Head of caudate nucleus (tissue), 42 donors: ENCODE measurements at regions not wholly inside any gene's neighbourhood (a gene's known extent, or its start where the extent isn't known, plus 50 kb on each side); places are given as distances from the start of the nearest gene placed in this dataset.
"Not testable (repeated sequence)": the region's sequence is repeated elsewhere in the genome, so short reads cannot be mapped to it uniquely, and the experiment has no call there.

Source experiments
- DNase-seq, 42 donors: peaks; one replicate each; pipeline versions ENCODE4 v3.0.0 to v3.0.0-alpha.2; 2020 to 2021; ENCODE audit warnings: mixed read lengths in 7 of 42
- intact Hi-C: fragments of 100-400 bp; cut with DNase I; formaldehyde crosslinking; loops from one replicate; pipeline ENCODE4 v1.15.0; 2022

GRCh38 chr12:126899926-126900792 lies 1366.8 kb upstream of the TMEM132C start:
- intact Hi-C loops = no loop called here
- DNase-seq = no peak

- intact Hi-C loops = no loop called here
- no peak for DNase-seq
Measured at GRCh38 chr12:126903027-126903876, 1363.7 kb upstream of the TMEM132C start.

GRCh38 chr12:126905752-126906151 lies 1361.2 kb upstream of the TMEM132C start:
- intact Hi-C loops = no loop called here
- no peak for DNase-seq

GRCh38 chr12:126907900-126908764 lies 1358.8 kb upstream of the TMEM132C start:
- intact Hi-C loops = no loop called here

GRCh38 chr12:126908765-126909142 lies 1358.2 kb upstream of the TMEM132C start:
- intact Hi-C loops = no loop called here
- DNase-seq = peak in 4 of 42 donors; percentile 5 to 31 (median 27)

More at GRCh38 chr12:126907900-126908764, 1358.8 kb upstream of the TMEM132C start:
- no peak for DNase-seq

GRCh38 chr12:126910570-126910969 lies 1356.4 kb upstream of the TMEM132C start:
- no peak for DNase-seq
- intact Hi-C loops = no loop called here

GRCh38 chr12:126912111-126912510 lies 1354.9 kb upstream of the TMEM132C start:
- intact Hi-C loops = no loop called here
- DNase-seq = no peak

- no peak for DNase-seq
- intact Hi-C loops = no loop called here
Measured at GRCh38 chr12:126914170-126914793, 1352.7 kb upstream of the TMEM132C start.

GRCh38 chr12:126915309-126915708 lies 1351.7 kb upstream of the TMEM132C start:
- intact Hi-C loops = no loop called here
- no peak for DNase-seq

GRCh38 chr12:126926023-126926594 lies 1340.9 kb upstream of the TMEM132C start:
- intact Hi-C loops = no loop called here
- DNase-seq = no peak

GRCh38 chr12:126930234-126930633 lies 1336.7 kb upstream of the TMEM132C start:
- intact Hi-C loops = no loop called here
- DNase-seq = no peak

GRCh38 chr12:126932156-126932555 lies 1334.8 kb upstream of the TMEM132C start:
- intact Hi-C loops = no loop called here
- no peak for DNase-seq

- intact Hi-C loops = no loop called here
- no peak for DNase-seq
Measured at GRCh38 chr12:126935435-126935834, 1331.5 kb upstream of the TMEM132C start.

- DNase-seq = peak; percentile 17 to 91 (median 60)
- intact Hi-C loops = no loop called here
Measured at GRCh38 chr12:126936181-126936851, 1330.7 kb upstream of the TMEM132C start.

- intact Hi-C loops = no loop called here
- no peak for DNase-seq
Measured at GRCh38 chr12:126937431-126937830, 1329.5 kb upstream of the TMEM132C start.

GRCh38 chr12:126944684-126945083 lies 1322.3 kb upstream of the TMEM132C start:
- DNase-seq = no peak
- intact Hi-C loops = no loop called here

- intact Hi-C loops, DNase-seq: not testable (repeated sequence)
Measured at GRCh38 chr12:126946958-126947357, 1320.0 kb upstream of the TMEM132C start.

GRCh38 chr12:126949558-126949957 lies 1317.4 kb upstream of the TMEM132C start:
- intact Hi-C loops = no loop called here
- no peak for DNase-seq
